NCI-H446 (cell line): ENCODE measurements at regions not wholly inside any gene's neighbourhood (a gene's known extent, or its start where the extent isn't known, plus 50 kb on each side); places are given as distances from the start of the nearest gene placed in this dataset.
"Not testable (repeated sequence)": the region's sequence is repeated elsewhere in the genome, so short reads cannot be mapped to it uniquely, and the experiment has no call there.

Experiments used
- DNase-seq, 2 experiments: peaks; one replicate each; lab custom pipeline; 2025; lab: John Stamatoyannopoulos, UW

GRCh38 chr13:38283346-38283745 is 66.3 kb upstream of the UFM1 start:
- no peak for DNase-seq

GRCh38 chr13:38265132-38265497 is 84.5 kb upstream of the UFM1 start:
- no peak for DNase-seq

GRCh38 chr13:38264363-38265131 is 85.1 kb upstream of the UFM1 start:
- DNase-seq, result peak in 1 of 2 experiments; percentile 22

- DNase-seq, result no peak
Observed at GRCh38 chr13:38262211-38262610, 87.4 kb upstream of the UFM1 start.

GRCh38 chr13:38255600-38255999 is 94.1 kb upstream of the UFM1 start:
- no peak for DNase-seq

GRCh38 chr13:38239874-38240273 is 109.8 kb upstream of the UFM1 start:
- DNase-seq, result no peak

- no peak for DNase-seq
Observed at GRCh38 chr13:38228322-38228721, 121.3 kb upstream of the UFM1 start.

GRCh38 chr13:38226496-38226895 is 123.2 kb upstream of the UFM1 start:
- DNase-seq, result no peak

- DNase-seq, result peak in 1 of 2 experiments; percentile 51
Observed at GRCh38 chr13:38223089-38223488, 126.6 kb upstream of the UFM1 start.

GRCh38 chr13:38221120-38221519 is 128.5 kb upstream of the UFM1 start:
- not testable (repeated sequence) for DNase-seq

- DNase-seq, result no peak
Observed at GRCh38 chr13:38216181-38216580, 133.5 kb upstream of the UFM1 start.

GRCh38 chr13:38213314-38213713 is 136.3 kb upstream of the UFM1 start:
- no peak for DNase-seq

GRCh38 chr13:38210928-38211596 is 138.6 kb upstream of the UFM1 start:
- DNase-seq, result no peak

- DNase-seq, result no peak
Observed at GRCh38 chr13:38204556-38204955, 145.1 kb upstream of the UFM1 start.

GRCh38 chr13:38202740-38203139 is 146.9 kb upstream of the UFM1 start:
- peak in 1 of 2 experiments; percentile 23 for DNase-seq

- no peak for DNase-seq
Observed at GRCh38 chr13:38191016-38191415, 158.6 kb upstream of the UFM1 start.

- no peak for DNase-seq
Observed at GRCh38 chr13:38180670-38181069, 169.0 kb upstream of the UFM1 start.

- peak in 1 of 2 experiments; percentile 8 for DNase-seq
Observed at GRCh38 chr13:38180126-38180525, 169.5 kb upstream of the UFM1 start.

GRCh38 chr13:38176664-38177063 is 173.0 kb upstream of the UFM1 start:
- DNase-seq, result no peak

GRCh38 chr13:38173403-38173802 is 176.2 kb upstream of the UFM1 start:
- DNase-seq, result no peak

- DNase-seq, result no peak
Observed at GRCh38 chr13:38167164-38167822, 182.4 kb upstream of the UFM1 start.

GRCh38 chr13:38166116-38166515 is 183.5 kb upstream of the UFM1 start:
- no peak for DNase-seq

GRCh38 chr13:38160131-38160530 is 189.5 kb upstream of the UFM1 start:
- DNase-seq, result peak in 1 of 2 experiments; percentile 9
